NCI-H526 (cell line): ENCODE measurements at regions not wholly inside any gene's neighbourhood (a gene's known extent, or its start where the extent isn't known, plus 50 kb on each side); places are given as distances from the start of the nearest gene placed in this dataset.
A peak's percentile ranks its signal among the peaks of the same experiment; 100 is the strongest.
"Not testable (repeated sequence)": the region's sequence is repeated elsewhere in the genome, so short reads cannot be mapped to it uniquely, and the experiment has no call there.

Source experiments
- DNase-seq, 2 experiments: peaks; one replicate each; lab custom pipeline; 2025; lab: John Stamatoyannopoulos, UW

DNA sequence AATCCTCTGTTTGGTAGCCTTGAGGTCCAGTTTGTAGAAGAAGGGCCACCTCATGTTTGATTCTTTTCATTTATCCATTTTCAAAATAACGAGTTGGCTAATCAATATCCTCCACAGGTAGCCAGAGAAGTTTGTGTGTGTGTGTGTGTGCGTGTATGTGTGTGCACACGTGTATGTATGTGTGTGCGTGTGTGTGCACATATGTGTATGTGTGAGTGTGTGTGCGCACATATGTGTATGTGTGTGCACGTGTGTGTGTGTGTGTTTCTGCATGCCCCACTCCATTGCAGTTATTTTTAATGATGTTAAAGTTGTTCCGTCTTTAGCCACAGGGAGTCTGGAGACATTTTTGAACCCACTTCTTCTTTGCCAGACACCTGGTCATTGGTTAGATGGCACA is 112.8 kb upstream of the PRKCQ start:
- DNase-seq = no peak

DNA sequence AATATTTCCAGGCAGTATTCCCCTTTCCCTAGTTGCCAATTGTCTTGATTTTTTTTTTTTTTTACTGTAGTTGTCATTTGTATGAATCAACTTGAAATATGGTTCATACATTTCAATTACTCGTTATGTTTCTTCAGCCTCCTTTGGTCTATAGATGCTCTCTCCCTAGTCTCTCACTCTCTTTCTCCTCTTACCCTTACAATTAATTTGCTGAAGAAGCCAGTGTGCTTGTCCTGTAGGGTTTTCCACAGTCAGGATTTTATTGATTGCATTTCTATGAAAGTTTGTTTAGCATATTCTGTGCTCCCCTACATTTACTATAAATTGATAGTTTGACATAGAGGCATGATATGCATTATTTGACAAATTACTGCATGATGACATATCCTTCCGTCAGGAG is 112.0 kb upstream of the PRKCQ start:
- DNase-seq = no peak

DNA sequence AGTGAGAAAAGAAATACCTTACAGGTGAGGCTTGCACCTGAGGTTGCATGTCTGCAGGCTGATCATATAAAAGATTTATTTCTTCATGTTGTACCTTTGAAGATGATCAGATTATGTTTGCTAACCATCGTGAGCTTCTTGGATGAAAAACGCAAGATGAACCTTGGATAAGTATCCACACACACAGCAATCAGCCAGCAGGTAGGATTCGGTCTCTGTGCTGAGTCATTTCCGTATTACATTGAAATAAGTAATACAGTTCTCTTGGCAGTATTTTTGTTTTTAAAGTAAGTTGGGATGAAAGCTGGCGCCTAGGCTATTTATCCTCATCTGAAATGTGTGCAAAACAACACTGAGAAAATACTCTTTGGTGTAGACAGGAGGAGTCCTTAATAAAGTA is 109.0 kb upstream of the PRKCQ start:
- no peak for DNase-seq

DNA sequence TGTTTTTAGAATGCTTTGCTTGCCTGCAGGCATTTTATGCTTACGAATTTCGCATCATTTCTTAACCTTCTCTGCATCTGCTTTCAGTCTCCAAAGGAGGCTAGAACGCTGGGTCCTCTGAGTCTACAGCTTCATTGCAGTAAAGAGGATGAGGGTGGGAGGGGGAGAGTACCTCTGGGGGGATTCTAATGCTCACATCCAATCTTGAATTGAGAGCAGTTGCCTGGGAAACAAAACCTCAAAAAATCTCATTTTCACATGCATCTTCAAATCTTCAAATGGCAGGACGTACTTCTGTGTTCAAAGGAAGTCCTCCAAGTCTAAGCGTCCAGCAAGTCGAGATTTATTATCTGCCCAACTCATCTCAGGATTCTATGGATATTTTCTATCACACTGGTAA is 100.7 kb upstream of the PRKCQ start:
- no peak for DNase-seq

DNA sequence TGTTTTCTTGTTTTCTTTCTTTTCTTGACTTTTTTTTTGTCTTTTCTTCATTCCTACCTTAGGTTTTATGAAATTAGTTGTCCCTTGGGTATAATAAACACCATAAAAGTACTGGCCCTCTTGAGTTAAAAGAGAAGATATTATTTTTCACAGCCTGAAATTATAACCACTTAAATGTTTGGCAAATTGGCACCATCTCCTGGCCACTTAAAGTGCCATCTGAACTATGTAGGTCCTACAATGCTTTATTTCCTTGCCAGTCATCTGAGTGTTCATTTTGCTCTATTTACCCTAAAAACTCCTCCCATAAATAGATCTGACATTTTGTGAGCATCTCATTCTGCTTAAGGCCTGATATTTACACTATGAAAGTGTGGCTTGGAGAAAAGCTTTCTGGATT is 98.9 kb upstream of the PRKCQ start:
- DNase-seq = peak in 1 of 2 experiments; percentile 27

DNA sequence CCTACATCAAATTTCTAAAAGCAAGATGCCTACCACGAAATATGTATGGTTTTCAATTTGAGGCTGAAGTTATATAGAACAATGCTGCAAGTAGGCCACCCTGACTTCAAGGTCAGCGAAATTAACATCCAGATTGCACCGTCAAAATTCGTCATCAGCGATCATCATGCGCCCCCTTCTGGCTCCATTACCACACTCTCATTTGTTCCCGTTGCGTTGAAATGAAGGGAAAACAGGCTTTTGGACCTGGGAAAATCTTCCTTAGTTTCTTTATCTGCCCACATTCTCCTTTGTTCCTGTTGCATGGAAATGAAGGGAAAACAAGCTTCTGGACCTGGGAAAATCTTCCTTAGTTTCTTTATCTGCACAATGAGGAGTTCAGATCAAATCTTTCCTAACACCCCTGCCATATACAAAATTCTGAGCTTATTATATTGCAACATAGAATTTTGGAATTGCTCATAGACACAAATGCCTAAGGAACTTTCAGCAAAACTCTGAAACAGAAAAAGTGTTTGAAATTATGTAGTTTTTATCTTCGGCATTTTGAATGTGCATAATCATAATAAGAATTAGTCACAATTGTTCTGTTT is 98.2 kb upstream of the PRKCQ start:
- DNase-seq = peak in 1 of 2 experiments; percentile 57

DNA sequence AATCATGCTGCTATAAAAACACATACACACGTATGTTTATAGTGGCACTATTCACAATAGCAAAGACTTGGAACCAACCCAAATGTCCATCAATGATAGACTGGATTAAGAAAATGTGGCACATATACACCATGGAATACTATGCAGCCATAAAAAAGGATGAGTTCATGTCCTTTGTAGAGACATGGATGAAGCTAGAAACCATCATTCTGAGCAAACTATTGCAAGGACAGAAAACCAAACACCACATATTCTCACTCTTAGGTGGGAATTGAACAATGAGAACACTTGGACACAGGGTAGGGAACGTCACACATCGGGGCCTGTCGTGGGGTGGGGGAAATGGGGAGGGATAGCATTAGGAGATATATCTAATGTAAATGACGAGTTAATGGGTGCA is 97.1 kb upstream of the PRKCQ start:
- DNase-seq = not testable (repeated sequence)

DNA sequence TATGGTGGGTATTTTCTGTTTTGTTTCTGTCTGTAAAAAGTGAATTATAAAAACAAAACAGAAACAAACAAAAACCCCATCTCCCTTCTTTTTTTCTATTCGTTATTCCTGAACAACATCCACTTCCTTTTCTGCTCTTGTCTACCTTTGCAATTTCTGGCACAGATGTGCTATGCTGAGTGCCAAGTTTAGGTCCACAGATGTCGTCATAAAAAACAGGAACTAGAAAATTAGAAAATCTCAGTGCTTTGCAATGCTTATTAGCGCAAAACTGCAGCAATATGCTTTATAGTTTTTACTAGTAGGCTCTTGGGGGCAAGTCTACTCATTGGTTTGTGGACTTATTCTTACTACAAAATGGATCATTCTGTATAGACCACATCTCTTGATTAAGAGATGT is 94.2 kb upstream of the PRKCQ start:
- no peak for DNase-seq

DNA sequence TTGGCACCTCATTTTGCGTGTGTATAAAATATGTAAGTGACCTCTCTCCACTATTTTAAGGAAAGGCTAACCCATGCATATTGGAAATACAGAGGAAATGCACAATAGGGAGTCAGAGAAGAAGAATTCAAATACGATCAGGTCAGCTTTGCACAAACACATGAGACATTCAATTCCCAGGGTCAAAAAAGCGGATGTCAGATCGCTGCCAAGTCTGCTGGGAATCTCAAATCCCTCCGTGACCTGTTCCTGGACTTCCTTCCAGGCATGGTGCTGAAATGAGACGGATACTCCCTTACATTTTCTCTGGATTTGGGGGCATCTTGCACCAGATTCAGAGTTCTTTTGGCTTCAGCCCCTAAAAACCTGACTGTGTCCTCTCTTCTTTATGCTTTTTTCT is 91.9 kb upstream of the PRKCQ start:
- no peak for DNase-seq

DNA sequence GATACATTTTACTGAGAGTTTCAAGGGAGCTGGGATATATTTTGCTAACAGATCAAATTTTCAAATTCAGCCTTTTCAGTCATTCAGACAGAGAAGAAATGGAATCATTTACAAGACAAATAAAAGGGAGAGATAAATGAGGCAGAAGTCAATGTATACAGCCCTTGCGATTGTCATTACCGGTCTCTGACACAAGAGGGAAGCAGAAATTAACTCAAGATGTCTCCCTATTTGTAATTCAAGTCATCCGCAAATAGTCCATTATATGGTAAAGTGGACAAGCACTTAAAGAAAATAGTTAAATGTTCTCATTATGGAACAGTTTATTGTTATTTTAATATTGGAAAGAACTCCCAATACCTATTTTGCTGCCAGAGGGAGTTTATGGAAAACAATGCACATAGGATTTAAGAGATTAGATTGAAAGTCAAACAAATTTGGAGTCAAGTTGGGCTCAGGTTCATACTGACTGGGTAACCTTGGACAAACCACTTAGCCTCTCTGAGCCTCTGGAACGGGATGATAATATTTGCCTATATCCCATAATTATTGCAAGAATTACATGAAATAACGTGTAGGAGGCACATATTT is 89.3 kb upstream of the PRKCQ start:
- peak in 1 of 2 experiments; percentile 67 for DNase-seq

DNA sequence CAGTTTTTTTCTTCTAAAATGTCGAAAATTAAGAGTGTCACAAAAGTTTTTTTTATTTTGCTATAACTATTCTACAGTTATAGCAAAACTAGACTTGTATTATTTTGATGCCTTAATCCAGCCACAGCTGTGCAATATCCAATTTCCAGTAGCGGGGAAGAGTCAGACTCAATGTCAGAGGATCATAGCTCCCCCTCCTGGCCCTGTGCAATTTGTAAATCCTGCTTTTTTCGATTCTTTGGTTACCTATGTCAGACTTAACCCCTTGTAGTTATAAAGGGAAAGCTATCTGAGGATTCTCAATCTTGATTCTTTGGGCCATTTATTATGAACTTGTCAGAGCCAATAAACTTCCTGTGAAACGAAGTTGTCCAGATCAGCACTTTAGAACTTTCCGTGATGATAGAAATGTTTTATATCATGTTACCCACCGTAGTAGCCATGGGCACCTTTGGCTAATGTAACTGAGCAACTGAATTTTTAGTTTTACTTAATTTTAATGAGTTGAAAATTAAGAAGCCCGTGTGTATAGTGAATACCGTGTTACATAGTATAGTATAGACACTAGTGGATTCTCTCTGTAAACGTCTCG is 87.7 kb upstream of the PRKCQ start:
- peak; percentile 67 to 78 for DNase-seq

DNA sequence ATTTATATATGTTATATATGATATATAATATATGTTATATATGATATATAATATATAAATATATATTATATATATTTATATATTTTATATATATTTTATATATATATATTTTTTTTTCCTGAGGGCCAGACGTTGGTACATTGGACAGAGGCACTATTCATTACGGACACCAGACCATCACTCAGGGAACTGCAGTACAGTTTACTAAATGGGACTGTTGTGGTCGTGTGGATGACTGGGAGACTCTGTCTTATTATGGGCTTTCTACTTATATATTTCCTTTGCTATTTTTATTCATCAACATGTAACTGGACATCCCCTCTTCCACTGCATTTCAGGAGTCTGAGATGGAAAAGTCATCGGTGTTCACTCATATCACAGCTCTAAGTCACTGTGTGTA is 87.1 kb upstream of the PRKCQ start:
- peak in 1 of 2 experiments; percentile 27 for DNase-seq

DNA sequence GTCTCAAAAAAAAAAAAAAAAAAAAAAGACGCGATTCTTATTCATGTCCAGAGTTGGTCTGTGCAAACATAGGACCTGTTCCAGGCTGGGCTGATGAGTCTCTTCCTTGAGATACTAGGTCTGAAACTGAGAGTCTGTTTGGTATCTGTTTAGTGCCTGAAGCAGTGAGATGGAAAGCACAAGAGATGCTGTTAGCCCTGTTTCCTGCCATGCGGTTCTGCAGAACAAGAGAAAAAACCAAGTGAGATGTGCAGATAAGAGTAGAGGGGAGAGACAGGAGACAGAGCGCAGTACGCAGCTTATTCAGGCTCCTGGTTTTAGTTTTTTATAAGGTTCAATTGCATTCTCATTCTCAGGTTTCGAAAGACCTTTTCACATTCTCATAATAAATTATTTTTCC is 85.8 kb upstream of the PRKCQ start:
- DNase-seq = peak; percentile 65

DNA sequence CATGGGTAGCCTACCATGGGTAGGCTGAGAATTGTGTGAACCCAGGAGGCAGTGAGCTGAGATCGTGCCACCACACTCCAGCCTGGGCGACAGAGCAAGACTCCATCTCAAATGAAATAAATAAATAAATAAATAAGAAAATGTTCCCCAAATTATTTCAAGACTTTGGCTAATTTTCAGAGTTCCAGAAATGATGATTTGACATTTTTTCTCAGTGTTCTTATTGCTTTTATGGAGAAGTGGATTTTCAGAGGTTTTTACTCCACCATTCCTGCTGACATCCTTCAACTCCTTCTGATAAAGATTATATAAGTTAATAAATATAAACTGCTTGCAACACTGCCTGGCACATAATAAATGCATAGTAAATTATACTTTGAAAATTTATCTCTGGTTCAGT is 80.4 kb upstream of the PRKCQ start:
- no peak for DNase-seq

DNA sequence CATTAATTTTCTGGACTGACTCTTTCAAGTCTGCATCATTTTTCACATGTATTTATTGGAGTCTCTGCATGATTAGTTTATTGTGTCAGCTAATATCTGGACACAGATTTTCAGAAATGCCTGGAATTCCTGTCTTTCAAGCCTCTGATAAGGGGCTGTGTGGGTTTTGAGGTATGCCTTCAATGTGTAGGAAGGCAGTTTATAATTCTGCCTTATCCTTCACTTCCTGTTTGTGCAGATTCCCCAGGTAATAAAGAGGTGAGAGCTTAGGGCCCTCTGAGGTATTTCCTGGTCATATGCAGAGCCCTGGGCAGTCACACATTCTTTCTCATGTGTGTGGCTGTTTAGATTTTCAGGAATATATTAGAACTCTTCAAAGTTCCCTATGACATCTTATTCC is 79.4 kb upstream of the PRKCQ start:
- no peak for DNase-seq

DNA sequence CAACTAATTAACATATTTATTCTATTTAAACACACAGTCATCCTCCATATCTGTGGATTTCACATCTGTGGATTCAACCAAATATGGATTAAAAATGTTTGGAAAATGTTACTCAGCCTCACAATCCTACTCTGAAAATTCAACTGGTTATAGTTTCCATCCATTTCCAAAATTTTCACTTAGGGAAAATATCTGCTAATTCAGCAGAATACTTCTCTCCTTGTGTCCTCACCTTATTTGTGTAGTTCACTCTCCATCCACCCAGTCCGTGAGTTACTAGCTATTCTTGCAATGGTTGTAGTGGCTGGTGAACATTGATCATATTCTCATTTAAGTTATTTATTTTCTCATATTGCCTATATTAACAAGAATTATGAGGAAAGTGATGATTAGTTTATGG is 77.6 kb upstream of the PRKCQ start:
- DNase-seq = no peak

DNA sequence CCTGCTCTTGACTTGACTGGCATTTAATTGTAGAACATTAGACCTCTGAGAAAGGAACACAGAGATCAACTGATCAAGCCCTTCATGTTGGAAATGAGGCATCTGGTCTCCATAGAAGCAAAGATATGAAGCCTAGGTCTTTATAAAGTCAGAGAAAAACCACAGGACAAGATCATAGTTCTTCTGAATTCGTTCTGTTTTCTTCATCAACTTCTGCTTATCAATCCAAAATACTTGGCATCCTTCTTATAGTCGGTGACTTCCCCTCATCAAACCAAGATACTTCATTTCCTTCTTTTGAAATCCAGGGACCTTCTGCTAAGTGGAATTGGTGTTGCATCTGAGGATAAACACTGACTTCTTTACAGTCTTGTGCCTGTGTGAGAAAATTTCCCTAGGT is 77.1 kb upstream of the PRKCQ start:
- no peak for DNase-seq

DNA sequence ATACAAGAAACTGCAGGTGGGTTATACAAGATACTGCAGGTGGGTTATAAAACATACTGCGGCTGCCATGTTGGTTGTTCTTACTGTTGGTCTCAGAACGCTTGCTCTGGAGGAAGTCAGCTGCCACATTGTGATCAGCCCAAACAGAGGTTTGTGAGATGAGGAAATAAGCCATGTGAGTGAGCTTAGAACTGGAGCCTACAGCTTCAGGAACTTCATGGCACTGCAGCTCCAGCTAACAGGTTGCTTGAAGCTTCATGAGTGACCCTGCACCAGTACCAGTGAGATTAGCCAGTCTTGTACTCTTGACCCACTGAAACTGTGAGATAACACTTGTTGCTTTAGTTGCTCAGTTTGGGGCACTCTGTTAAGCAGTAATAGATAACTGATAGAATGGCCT is 74.5 kb upstream of the PRKCQ start:
- DNase-seq = no peak

DNA sequence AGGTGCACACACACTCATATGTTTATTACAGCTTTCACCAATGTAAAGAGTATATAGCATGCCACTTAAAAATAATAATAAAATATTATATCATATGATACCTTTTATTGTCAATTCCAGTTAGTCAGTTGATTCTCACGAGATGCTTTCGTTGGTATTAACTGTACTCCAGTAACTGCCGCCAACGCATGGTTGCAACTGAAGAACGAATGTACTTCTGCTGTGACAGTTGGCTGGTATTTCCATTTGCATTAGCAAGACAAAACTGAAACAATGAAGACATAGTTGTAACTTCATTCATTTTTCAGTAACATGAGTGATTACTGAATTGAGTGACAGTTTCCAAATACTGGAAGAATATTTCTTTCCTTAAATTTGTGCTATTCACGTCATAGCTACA is 70.5 kb upstream of the PRKCQ start:
- no peak for DNase-seq

DNA sequence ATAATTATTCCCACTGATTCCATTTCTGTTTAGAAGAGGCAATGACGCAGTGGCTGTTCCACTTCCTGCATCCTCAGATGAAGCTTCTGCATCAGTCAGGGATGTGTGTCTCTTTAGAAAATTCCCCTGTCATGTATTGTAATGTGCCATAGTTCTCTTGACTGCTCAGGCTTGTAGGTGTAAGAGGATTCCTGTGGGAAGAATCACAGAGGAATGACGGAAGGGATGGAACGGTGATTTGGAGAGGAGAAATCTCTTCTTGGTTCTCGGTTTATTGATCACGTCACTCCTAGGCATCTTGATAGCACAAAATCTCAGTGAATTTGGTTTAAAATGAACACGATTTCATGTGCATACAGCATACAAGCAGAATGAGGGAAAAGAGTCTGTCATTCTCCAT is 69.8 kb upstream of the PRKCQ start:
- no peak for DNase-seq

DNA sequence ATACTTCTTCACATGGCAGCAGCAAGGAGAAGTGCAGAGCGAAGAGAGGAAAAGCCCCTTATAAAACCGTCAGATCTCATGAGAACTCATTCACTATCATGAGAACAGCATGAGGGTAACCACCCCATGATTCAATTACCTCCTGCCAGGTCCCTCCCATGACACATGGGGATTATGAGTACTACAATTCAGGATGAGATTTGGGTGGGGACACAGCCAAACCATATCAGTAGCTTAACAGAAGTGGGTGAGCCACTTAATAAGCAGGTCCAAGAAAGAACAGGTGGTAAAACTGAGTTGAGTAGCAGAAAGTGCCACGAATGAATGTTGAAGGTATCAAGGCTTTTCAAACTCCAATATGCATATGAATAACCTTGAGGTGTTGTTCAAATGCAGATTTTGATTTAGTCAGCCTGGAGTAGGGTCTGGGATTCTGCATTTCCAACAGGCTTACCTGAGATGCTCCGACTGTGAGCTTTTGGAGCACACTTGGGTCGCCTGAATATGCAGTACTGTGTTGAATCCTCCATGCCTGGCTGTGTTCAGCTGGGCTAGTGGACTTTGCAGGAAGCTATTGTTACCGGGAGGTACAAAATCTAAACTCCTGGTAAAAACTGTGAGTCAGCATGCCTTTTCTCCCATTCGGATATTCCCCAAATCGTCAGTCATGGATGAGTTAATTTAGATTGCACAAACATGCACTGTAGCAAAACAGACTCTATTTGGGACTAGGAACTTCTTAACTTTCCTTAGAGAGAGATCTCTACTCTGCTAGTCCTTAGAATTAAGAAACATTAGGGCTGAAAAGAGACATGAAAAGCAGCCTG is 69.0 kb upstream of the PRKCQ start:
- no peak for DNase-seq

DNA sequence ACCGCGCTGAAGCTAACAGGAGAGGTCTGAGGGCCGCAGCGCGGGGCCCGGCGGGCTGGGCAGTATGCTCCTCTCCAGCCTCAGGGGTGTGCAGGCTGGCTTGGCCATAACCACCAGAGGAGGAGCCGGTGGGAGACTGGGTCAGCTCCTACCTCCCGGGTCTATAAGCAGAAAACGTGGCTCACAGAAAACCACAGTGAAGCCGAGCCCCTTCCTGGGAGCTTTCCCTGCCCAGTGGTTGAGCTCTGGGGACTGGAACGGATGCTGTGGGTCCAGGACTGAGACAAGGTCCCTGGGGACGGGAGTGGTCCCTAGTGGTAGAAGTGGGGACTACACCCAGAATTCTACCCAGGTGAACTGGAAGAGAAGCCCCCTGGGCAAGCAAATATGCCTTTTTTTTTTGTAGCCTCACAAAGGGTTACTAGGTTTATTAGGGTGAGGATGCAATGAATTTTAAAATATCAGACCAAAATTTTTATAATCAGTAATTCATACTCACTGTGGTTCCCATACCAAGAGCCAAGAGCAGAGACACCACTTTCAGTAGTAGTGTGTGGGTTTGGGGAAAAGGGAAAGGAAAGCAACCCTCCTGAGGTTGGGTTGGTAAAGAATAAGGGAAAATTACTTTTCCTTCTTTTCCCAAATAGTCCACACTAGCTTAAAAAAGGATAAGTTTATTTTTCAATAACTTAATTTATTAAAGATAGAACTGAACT is 67.9 kb upstream of the PRKCQ start:
- peak; percentile 4 to 59 for DNase-seq
